ENCODE measurements at regions not wholly inside any gene's neighbourhood (a gene's known extent, or its start where the extent isn't known, plus 50 kb on each side); places are given as distances from the start of the nearest gene placed in this dataset.

GRCh38 chr6:113078791-113079190 is 731.7 kb downstream of the RFPL4B start:
- ATAC-seq (no peak), DNase-seq (ENCODE audit: low spot score) (no peak)
- no peaks in the 10 kb centered on the region for H4K20me1 ChIP-seq (replicated peaks; ENCODE audit: insufficient read depth)
- no peaks in the 10 kb centered on the region for H3F3A ChIP-seq (replicated peaks; ENCODE audit: low read depth)
- H3K9me2 ChIP-seq (ENCODE audit: insufficient read depth), result no peaks in the 10 kb centered on the region
- no peaks in the 10 kb centered on the region for H3K27me3 ChIP-seq (ENCODE audit: insufficient read depth)
- Mint-ChIP-seq H3K27me3 (ENCODE audit: insufficient read depth, low read depth, poor library complexity) (peaks cover 2% of the 10 kb centered on the region), H3K9me3 (no peaks in the 10 kb centered on the region), H3K36me3 (ENCODE audit: low read depth) (no peaks in the 10 kb centered on the region), H3K4me1 (no peaks in the 10 kb centered on the region), H3K4me3 (no peak overlapping the region), H3K27ac (no peak overlapping the region)
- H3K27ac ChIP-seq (ENCODE audit: low read depth), result no peak overlapping the region
- H3K4me1 ChIP-seq (ENCODE audit: insufficient read depth), result no peaks in the 10 kb centered on the region
- no peaks in the 10 kb centered on the region for H3K36me3 ChIP-seq (ENCODE audit: insufficient read depth)
- no peak overlapping the region for H2AFZ ChIP-seq
- TF ChIP-seq REST (IDR thresholded peaks at IDR 0.05; ENCODE audit: unreplicated experiment) (no peak), NANOG (IDR thresholded peaks at IDR 0.05; ENCODE audit: borderline replicate concordance) (no peak), ZNF114 (CRISPR knock-in tag; IDR thresholded peaks at IDR 0.05) (no peak), ETS1 (IDR thresholded peaks at IDR 0.05) (no peak), EZH2 (IDR thresholded peaks at IDR 0.05; ENCODE audit: low read depth, unreplicated experiment) (no peak), EZH2phosphoT487 (IDR thresholded peaks at IDR 0.05; ENCODE audit: unreplicated experiment) (no peak), ZNF331 (CRISPR knock-in tag; IDR thresholded peaks at IDR 0.05; ENCODE audit: low read depth) (no peak), STAT1 (IDR thresholded peaks at IDR 0.05; ENCODE audit: unreplicated experiment) (no peak), CREB1 (CRISPR knock-in tag; IDR thresholded peaks at IDR 0.05; ENCODE audit: low read depth) (no peak), POLR2AphosphoS5 (IDR thresholded peaks at IDR 0.05; ENCODE audit: low read depth) (no peak)
- TF ChIP-seq, protein P1, sequence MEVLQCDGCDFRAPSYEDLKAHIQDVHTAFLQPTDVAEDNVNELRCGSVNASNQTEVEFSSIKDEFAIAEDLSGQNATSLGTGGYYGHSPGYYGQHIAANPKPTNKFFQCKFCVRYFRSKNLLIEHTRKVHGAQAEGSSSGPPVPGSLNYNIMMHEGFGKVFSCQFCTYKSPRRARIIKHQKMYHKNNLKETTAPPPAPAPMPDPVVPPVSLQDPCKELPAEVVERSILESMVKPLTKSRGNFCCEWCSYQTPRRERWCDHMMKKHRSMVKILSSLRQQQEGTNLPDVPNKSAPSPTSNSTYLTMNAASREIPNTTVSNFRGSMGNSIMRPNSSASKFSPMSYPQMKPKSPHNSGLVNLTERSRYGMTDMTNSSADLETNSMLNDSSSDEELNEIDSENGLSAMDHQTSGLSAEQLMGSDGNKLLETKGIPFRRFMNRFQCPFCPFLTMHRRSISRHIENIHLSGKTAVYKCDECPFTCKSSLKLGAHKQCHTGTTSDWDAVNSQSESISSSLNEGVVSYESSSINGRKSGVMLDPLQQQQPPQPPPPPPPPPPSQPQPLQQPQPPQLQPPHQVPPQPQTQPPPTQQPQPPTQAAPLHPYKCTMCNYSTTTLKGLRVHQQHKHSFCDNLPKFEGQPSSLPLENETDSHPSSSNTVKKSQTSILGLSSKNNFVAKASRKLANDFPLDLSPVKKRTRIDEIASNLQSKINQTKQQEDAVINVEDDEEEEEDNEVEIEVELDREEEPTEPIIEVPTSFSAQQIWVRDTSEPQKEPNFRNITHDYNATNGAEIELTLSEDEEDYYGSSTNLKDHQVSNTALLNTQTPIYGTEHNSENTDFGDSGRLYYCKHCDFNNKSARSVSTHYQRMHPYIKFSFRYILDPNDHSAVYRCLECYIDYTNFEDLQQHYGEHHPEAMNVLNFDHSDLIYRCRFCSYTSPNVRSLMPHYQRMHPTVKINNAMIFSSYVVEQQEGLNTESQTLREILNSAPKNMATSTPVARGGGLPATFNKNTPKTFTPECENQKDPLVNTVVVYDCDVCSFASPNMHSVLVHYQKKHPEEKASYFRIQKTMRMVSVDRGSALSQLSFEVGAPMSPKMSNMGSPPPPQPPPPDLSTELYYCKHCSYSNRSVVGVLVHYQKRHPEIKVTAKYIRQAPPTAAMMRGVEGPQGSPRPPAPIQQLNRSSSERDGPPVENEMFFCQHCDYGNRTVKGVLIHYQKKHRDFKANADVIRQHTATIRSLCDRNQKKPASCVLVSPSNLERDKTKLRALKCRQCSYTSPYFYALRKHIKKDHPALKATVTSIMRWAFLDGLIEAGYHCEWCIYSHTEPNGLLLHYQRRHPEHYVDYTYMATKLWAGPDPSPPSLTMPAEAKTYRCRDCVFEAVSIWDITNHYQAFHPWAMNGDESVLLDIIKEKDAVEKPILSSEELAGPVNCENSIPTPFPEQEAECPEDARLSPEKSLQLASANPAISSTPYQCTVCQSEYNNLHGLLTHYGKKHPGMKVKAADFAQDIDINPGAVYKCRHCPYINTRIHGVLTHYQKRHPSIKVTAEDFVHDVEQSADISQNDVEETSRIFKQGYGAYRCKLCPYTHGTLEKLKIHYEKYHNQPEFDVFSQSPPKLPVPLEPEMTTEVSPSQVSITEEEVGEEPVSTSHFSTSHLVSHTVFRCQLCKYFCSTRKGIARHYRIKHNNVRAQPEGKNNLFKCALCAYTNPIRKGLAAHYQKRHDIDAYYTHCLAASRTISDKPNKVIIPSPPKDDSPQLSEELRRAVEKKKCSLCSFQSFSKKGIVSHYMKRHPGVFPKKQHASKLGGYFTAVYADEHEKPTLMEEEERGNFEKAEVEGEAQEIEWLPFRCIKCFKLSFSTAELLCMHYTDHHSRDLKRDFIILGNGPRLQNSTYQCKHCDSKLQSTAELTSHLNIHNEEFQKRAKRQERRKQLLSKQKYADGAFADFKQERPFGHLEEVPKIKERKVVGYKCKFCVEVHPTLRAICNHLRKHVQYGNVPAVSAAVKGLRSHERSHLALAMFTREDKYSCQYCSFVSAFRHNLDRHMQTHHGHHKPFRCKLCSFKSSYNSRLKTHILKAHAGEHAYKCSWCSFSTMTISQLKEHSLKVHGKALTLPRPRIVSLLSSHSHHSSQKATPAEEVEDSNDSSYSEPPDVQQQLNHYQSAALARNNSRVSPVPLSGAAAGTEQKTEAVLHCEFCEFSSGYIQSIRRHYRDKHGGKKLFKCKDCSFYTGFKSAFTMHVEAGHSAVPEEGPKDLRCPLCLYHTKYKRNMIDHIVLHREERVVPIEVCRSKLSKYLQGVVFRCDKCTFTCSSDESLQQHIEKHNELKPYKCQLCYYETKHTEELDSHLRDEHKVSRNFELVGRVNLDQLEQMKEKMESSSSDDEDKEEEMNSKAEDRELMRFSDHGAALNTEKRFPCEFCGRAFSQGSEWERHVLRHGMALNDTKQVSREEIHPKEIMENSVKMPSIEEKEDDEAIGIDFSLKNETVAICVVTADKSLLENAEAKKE (CRISPR knock-in tag; IDR thresholded peaks at IDR 0.05), result no peak
- TF ChIP-seq, protein P2, sequence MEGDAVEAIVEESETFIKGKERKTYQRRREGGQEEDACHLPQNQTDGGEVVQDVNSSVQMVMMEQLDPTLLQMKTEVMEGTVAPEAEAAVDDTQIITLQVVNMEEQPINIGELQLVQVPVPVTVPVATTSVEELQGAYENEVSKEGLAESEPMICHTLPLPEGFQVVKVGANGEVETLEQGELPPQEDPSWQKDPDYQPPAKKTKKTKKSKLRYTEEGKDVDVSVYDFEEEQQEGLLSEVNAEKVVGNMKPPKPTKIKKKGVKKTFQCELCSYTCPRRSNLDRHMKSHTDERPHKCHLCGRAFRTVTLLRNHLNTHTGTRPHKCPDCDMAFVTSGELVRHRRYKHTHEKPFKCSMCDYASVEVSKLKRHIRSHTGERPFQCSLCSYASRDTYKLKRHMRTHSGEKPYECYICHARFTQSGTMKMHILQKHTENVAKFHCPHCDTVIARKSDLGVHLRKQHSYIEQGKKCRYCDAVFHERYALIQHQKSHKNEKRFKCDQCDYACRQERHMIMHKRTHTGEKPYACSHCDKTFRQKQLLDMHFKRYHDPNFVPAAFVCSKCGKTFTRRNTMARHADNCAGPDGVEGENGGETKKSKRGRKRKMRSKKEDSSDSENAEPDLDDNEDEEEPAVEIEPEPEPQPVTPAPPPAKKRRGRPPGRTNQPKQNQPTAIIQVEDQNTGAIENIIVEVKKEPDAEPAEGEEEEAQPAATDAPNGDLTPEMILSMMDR (conservative IDR thresholded peaks at IDR 0.05; ENCODE audit: low read depth in 2 of 2), result no peak
- H3K79me2 ChIP-seq (replicated peaks; ENCODE audit: insufficient read depth), result no peaks in the 10 kb centered on the region
- no peak overlapping the region for H3K4me2 ChIP-seq
- H3K4me3 ChIP-seq, result no peak overlapping the region
